Astrocyte of the cerebellum (primary cell): ENCODE measurements at regions not wholly inside any gene's neighbourhood (a gene's known extent, or its start where the extent isn't known, plus 50 kb on each side); places are given as distances from the start of the nearest gene placed in this dataset.

ENCODE experiments used
- DNase-seq: peaks from one replicate; pipeline ENCODE4 v3.0.0-alpha.2; 2011; ENCODE audit warnings: low read depth
- H3K4me3 ChIP-seq: 2 replicates; pipeline ENCODE4 v1.5.1; 2011; ENCODE audit warnings: mild to moderate bottlenecking, low read depth, low read length, moderate library complexity
- CTCF ChIP-seq: IDR thresholded peaks from 2 replicates; pipeline ENCODE4 v1.5.1; 2012; ENCODE audit warnings: low read length, low read depth, moderate library complexity, mild to moderate bottlenecking; ENCODE audit errors: missing control alignments
- in situ Hi-C: cut with HindIII; loops from 2 replicates; pipeline ENCODE4 v1.10.0; 2017; ENCODE audit warnings: low sequenced_read_pairs

- DNase-seq: no peak
- in situ Hi-C loops: no loop called here
- TF ChIP-seq CTCF: no peak
- no peak overlapping the region for H3K4me3 ChIP-seq
These were observed 79.7 kb upstream of the SHISAL1 start for GRCh38 chr22:44392446-44392921.

GRCh38 chr22:44391481-44392445 is 79.0 kb upstream of the SHISAL1 start:
- in situ Hi-C loops: no loop called here
- TF ChIP-seq CTCF: no peak
- no peak overlapping the region for H3K4me3 ChIP-seq
- DNase-seq: no peak

- in situ Hi-C loops: no loop called here
- no peak for TF ChIP-seq CTCF
- DNase-seq: no peak
- no peak overlapping the region for H3K4me3 ChIP-seq
These were observed 78.3 kb upstream of the SHISAL1 start for GRCh38 chr22:44391015-44391414.

GRCh38 chr22:44390613-44390970 is 77.8 kb upstream of the SHISAL1 start:
- no peak for DNase-seq
- in situ Hi-C loops: no loop called here
- H3K4me3 ChIP-seq: no peak overlapping the region
- TF ChIP-seq CTCF: no peak

GRCh38 chr22:44389926-44390612 is 77.3 kb upstream of the SHISAL1 start:
- in situ Hi-C loops: no loop called here
- H3K4me3 ChIP-seq: no peak overlapping the region
- no peak for DNase-seq
- TF ChIP-seq CTCF: no peak

GRCh38 chr22:44389181-44389580 is 76.4 kb upstream of the SHISAL1 start:
- no peak overlapping the region for H3K4me3 ChIP-seq
- no peak for DNase-seq
- TF ChIP-seq CTCF: no peak
- in situ Hi-C loops: no loop called here
